HEK293 (cell line): ENCODE measurements at regions not wholly inside any gene's neighbourhood (a gene's known extent, or its start where the extent isn't known, plus 50 kb on each side); places are given as distances from the start of the nearest gene placed in this dataset.

ENCODE experiments used
- CTCF ChIP-seq: fragments of 450-650 bp; formaldehyde crosslinking; IDR thresholded peaks from 2 replicates; pipeline ENCODE4 v1.5.1; 2016; ENCODE audit warnings: missing biosample characterization, missing genetic modification characterization
- ZBTB20 ChIP-seq: fragments of 450-650 bp; formaldehyde crosslinking; IDR thresholded peaks from 2 replicates; pipeline ENCODE4 v1.5.1; 2016; ENCODE audit warnings: missing biosample characterization, missing genetic modification characterization
- ZNF121 ChIP-seq: fragments of 450-650 bp; formaldehyde crosslinking; IDR thresholded peaks from 2 replicates; pipeline ENCODE4 v1.5.1; 2016; ENCODE audit warnings: missing biosample characterization, missing genetic modification characterization
- ZNF223 ChIP-seq: fragments of 450-650 bp; formaldehyde crosslinking; IDR thresholded peaks from 2 replicates; pipeline ENCODE4 v1.5.1; 2016; ENCODE audit warnings: missing biosample characterization, missing genetic modification characterization
- ZNF24 ChIP-seq: fragments of 450-650 bp; formaldehyde crosslinking; IDR thresholded peaks from 2 replicates; pipeline ENCODE4 v1.5.1; 2016; ENCODE audit warnings: missing biosample characterization, missing genetic modification characterization
- ZNF610 ChIP-seq: fragments of 450-650 bp; formaldehyde crosslinking; IDR thresholded peaks from 2 replicates; pipeline ENCODE4 v1.5.1; 2016; ENCODE audit warnings: missing biosample characterization, missing genetic modification characterization, borderline replicate concordance
- ZNF768 ChIP-seq: fragments of 450-650 bp; formaldehyde crosslinking; IDR thresholded peaks from 2 replicates; pipeline ENCODE4 v1.5.1; 2018; ENCODE audit warnings: missing biosample characterization, mild to moderate bottlenecking, missing genetic modification characterization
- TF ChIP-seq, protein P1 (sequence below): fragments of 450-650 bp; formaldehyde crosslinking; IDR thresholded peaks from 2 replicates; pipeline ENCODE4 v1.5.1; 2016; ENCODE audit warnings: missing biosample characterization, missing genetic modification characterization, borderline replicate concordance

GRCh38 chr1:22290611-22291010 is 147.7 kb upstream of the WNT4 start:
- TF ChIP-seq ZNF121 (tag by site-specific recombination) = no peak
- no peak for TF ChIP-seq CTCF (tag by site-specific recombination)
- TF ChIP-seq ZNF610 (tag by site-specific recombination) = no peak
- no peak for TF ChIP-seq ZNF24 (tag by site-specific recombination)
- TF ChIP-seq ZNF768 (tag by site-specific recombination) = no peak
- no peak for TF ChIP-seq ZBTB20 (tag by site-specific recombination)
- TF ChIP-seq, protein P1, sequence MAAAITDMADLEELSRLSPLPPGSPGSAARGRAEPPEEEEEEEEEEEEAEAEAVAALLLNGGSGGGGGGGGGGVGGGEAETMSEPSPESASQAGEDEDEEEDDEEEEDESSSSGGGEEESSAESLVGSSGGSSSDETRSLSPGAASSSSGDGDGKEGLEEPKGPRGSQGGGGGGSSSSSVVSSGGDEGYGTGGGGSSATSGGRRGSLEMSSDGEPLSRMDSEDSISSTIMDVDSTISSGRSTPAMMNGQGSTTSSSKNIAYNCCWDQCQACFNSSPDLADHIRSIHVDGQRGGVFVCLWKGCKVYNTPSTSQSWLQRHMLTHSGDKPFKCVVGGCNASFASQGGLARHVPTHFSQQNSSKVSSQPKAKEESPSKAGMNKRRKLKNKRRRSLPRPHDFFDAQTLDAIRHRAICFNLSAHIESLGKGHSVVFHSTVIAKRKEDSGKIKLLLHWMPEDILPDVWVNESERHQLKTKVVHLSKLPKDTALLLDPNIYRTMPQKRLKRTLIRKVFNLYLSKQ (tag by site-specific recombination) = no peak
- TF ChIP-seq ZNF223 = no peak
